Activated naive CD8-positive, alpha-beta T cell (primary cell): ENCODE measurements at regions not wholly inside any gene's neighbourhood (a gene's known extent, or its start where the extent isn't known, plus 50 kb on each side); places are given as distances from the start of the nearest gene placed in this dataset.

ENCODE experiments used
- H3K27ac Mint-ChIP-seq: one replicate; pipeline ENCODE4 v1.8.0; 2021; ENCODE audit warnings: mixed read lengths
- H3K27me3 Mint-ChIP-seq: one replicate; pipeline ENCODE4 v1.8.0; 2021; ENCODE audit warnings: mixed read lengths
- H3K36me3 Mint-ChIP-seq: one replicate; pipeline ENCODE4 v1.8.0; 2021; ENCODE audit warnings: mixed read lengths
- H3K4me1 Mint-ChIP-seq: one replicate; pipeline ENCODE4 v1.8.0; 2021; ENCODE audit warnings: low read depth, mixed read lengths
- H3K4me3 Mint-ChIP-seq: one replicate; pipeline ENCODE4 v1.8.0; 2021; ENCODE audit warnings: mild to moderate bottlenecking, mixed read lengths
- H3K9me3 Mint-ChIP-seq: one replicate; pipeline ENCODE4 v1.8.0; 2021; ENCODE audit warnings: low read depth, mixed read lengths

- Mint-ChIP-seq H3K27me3 (peaks cover 23% of the 10 kb centered on the region), H3K27ac (no peak overlapping the region), H3K9me3 (peaks cover under 1% of the 10 kb centered on the region), H3K4me1 (no peaks in the 10 kb centered on the region), H3K4me3 (no peak overlapping the region), H3K36me3 (no peaks in the 10 kb centered on the region)
Observed at GRCh38 chr1:29425631-29426030, 189.3 kb downstream of the PTPRU start.

- Mint-ChIP-seq H3K27me3 (peaks cover 19% of the 10 kb centered on the region), H3K4me1 (no peaks in the 10 kb centered on the region), H3K4me3 (no peak overlapping the region), H3K9me3 (no peaks in the 10 kb centered on the region), H3K36me3 (no peaks in the 10 kb centered on the region), H3K27ac (no peak overlapping the region)
Observed at GRCh38 chr1:29424266-29424665, 187.9 kb downstream of the PTPRU start.

- H3K27me3 Mint-ChIP-seq = peaks cover 15% of the 10 kb centered on the region
- H3K27ac Mint-ChIP-seq = no peak overlapping the region
- no peaks in the 10 kb centered on the region for H3K4me1 Mint-ChIP-seq
- H3K9me3 Mint-ChIP-seq = no peaks in the 10 kb centered on the region
- H3K36me3 Mint-ChIP-seq = no peaks in the 10 kb centered on the region
- no peak overlapping the region for H3K4me3 Mint-ChIP-seq
Observed at GRCh38 chr1:29420202-29420601, 183.9 kb downstream of the PTPRU start.

GRCh38 chr1:29417971-29418370 lies 181.6 kb downstream of the PTPRU start:
- H3K9me3 Mint-ChIP-seq = no peaks in the 10 kb centered on the region
- H3K4me3 Mint-ChIP-seq = no peak overlapping the region
- H3K4me1 Mint-ChIP-seq = no peaks in the 10 kb centered on the region
- no peak overlapping the region for H3K27ac Mint-ChIP-seq
- H3K27me3 Mint-ChIP-seq = peaks cover 8% of the 10 kb centered on the region
- no peaks in the 10 kb centered on the region for H3K36me3 Mint-ChIP-seq

GRCh38 chr1:29417147-29417858 lies 181.0 kb downstream of the PTPRU start:
- Mint-ChIP-seq H3K27me3 (peaks cover 8% of the 10 kb centered on the region), H3K9me3 (no peaks in the 10 kb centered on the region), H3K4me3 (no peak overlapping the region), H3K36me3 (no peaks in the 10 kb centered on the region), H3K4me1 (no peaks in the 10 kb centered on the region), H3K27ac (no peak overlapping the region)

- no peaks in the 10 kb centered on the region for H3K9me3 Mint-ChIP-seq
- H3K36me3 Mint-ChIP-seq = no peaks in the 10 kb centered on the region
- no peak overlapping the region for H3K27ac Mint-ChIP-seq
- no peak overlapping the region for H3K4me3 Mint-ChIP-seq
- no peaks in the 10 kb centered on the region for H3K4me1 Mint-ChIP-seq
- H3K27me3 Mint-ChIP-seq = peaks cover 6% of the 10 kb centered on the region
Observed at GRCh38 chr1:29416267-29417146, 180.2 kb downstream of the PTPRU start.

GRCh38 chr1:29415861-29416260 lies 179.5 kb downstream of the PTPRU start:
- Mint-ChIP-seq H3K4me1 (no peaks in the 10 kb centered on the region), H3K27ac (no peak overlapping the region), H3K4me3 (no peak overlapping the region)

GRCh38 chr1:29415156-29415830 lies 179.0 kb downstream of the PTPRU start:
- H3K36me3 Mint-ChIP-seq = no peaks in the 10 kb centered on the region
- H3K4me1 Mint-ChIP-seq = no peaks in the 10 kb centered on the region
- H3K27me3 Mint-ChIP-seq = peaks cover 4% of the 10 kb centered on the region
- H3K9me3 Mint-ChIP-seq = no peaks in the 10 kb centered on the region
- no peak overlapping the region for H3K27ac Mint-ChIP-seq
- no peak overlapping the region for H3K4me3 Mint-ChIP-seq

More at GRCh38 chr1:29415861-29416260, 179.5 kb downstream of the PTPRU start:
- Mint-ChIP-seq H3K9me3 (no peaks in the 10 kb centered on the region), H3K27me3 (peaks cover 4% of the 10 kb centered on the region), H3K36me3 (no peaks in the 10 kb centered on the region)

GRCh38 chr1:29414086-29414485 lies 177.8 kb downstream of the PTPRU start:
- Mint-ChIP-seq H3K27ac (no peak overlapping the region), H3K4me3 (no peak overlapping the region), H3K9me3 (no peaks in the 10 kb centered on the region), H3K27me3 (peaks cover 5% of the 10 kb centered on the region), H3K4me1 (no peaks in the 10 kb centered on the region), H3K36me3 (no peaks in the 10 kb centered on the region)

GRCh38 chr1:29413661-29414060 lies 177.3 kb downstream of the PTPRU start:
- no peaks in the 10 kb centered on the region for H3K4me1 Mint-ChIP-seq
- H3K36me3 Mint-ChIP-seq = no peaks in the 10 kb centered on the region
- H3K4me3 Mint-ChIP-seq = no peak overlapping the region
- no peak overlapping the region for H3K27ac Mint-ChIP-seq
- no peaks in the 10 kb centered on the region for H3K9me3 Mint-ChIP-seq
- H3K27me3 Mint-ChIP-seq = peaks cover 7% of the 10 kb centered on the region

GRCh38 chr1:29412591-29412990 lies 176.3 kb downstream of the PTPRU start:
- H3K36me3 Mint-ChIP-seq = no peaks in the 10 kb centered on the region
- peaks cover 7% of the 10 kb centered on the region for H3K27me3 Mint-ChIP-seq
- H3K9me3 Mint-ChIP-seq = no peaks in the 10 kb centered on the region
- no peak overlapping the region for H3K4me3 Mint-ChIP-seq
- H3K27ac Mint-ChIP-seq = no peak overlapping the region
- H3K4me1 Mint-ChIP-seq = no peaks in the 10 kb centered on the region

- H3K9me3 Mint-ChIP-seq = no peaks in the 10 kb centered on the region
- H3K27ac Mint-ChIP-seq = no peak overlapping the region
- H3K36me3 Mint-ChIP-seq = no peaks in the 10 kb centered on the region
- no peaks in the 10 kb centered on the region for H3K4me1 Mint-ChIP-seq
- no peak overlapping the region for H3K4me3 Mint-ChIP-seq
- H3K27me3 Mint-ChIP-seq = peaks cover 6% of the 10 kb centered on the region
Observed at GRCh38 chr1:29410476-29410875, 174.2 kb downstream of the PTPRU start.

- Mint-ChIP-seq H3K9me3 (no peaks in the 10 kb centered on the region), H3K27ac (no peak overlapping the region), H3K4me3 (no peak overlapping the region), H3K36me3 (no peaks in the 10 kb centered on the region), H3K27me3 (peaks cover 6% of the 10 kb centered on the region), H3K4me1 (no peaks in the 10 kb centered on the region)
Observed at GRCh38 chr1:29409616-29410015, 173.3 kb downstream of the PTPRU start.

- H3K36me3 Mint-ChIP-seq = no peaks in the 10 kb centered on the region
- H3K4me1 Mint-ChIP-seq = no peaks in the 10 kb centered on the region
- no peaks in the 10 kb centered on the region for H3K9me3 Mint-ChIP-seq
- peaks cover 7% of the 10 kb centered on the region for H3K27me3 Mint-ChIP-seq
- no peak overlapping the region for H3K27ac Mint-ChIP-seq
- H3K4me3 Mint-ChIP-seq = no peak overlapping the region
Observed at GRCh38 chr1:29408831-29409605, 172.7 kb downstream of the PTPRU start.
